Activated CD8-positive, alpha-beta memory T cell treated with anti-CD3 and anti-CD28 coated beads, Interleukin-2, amount 10 ng/mL, durations not matched to agents 7 days and 5 days (primary cell): ENCODE measurements at regions not wholly inside any gene's neighbourhood (a gene's known extent, or its start where the extent isn't known, plus 50 kb on each side); places are given as distances from the start of the nearest gene placed in this dataset.

Source experiments
- ATAC-seq: fragments of 150-1000 bp; cut with Tn5 transposase; one replicate; pipeline ENCODE4 v1.10.0; 2021; ENCODE audit warnings: moderate library complexity
- CTCF ChIA-PET: fragments of 350-600 bp; sonication (Branson Sonifier 250); formaldehyde crosslinking; loops from one replicate; lab custom pipeline; 2021; ENCODE audit warnings: antibody characterized with exemption; lab: Charles Lee
- DNase-seq: peaks from one replicate; pipeline ENCODE4 v3.0.0-alpha.2; 2020
- H3K27ac Mint-ChIP-seq: one replicate; pipeline ENCODE4 v1.8.0; 2021; ENCODE audit warnings: mild to moderate bottlenecking, mixed read lengths
- H3K27me3 Mint-ChIP-seq: one replicate; pipeline ENCODE4 v1.8.0; 2021; ENCODE audit warnings: mixed read lengths
- H3K36me3 Mint-ChIP-seq: one replicate; pipeline ENCODE4 v1.8.0; 2021; ENCODE audit warnings: mild to moderate bottlenecking, mixed read lengths
- H3K4me1 Mint-ChIP-seq: one replicate; pipeline ENCODE4 v1.8.0; 2021; ENCODE audit warnings: mixed read lengths
- H3K4me3 Mint-ChIP-seq: one replicate; pipeline ENCODE4 v1.8.0; 2021; ENCODE audit warnings: mild to moderate bottlenecking, moderate library complexity, mixed read lengths
- H3K9me3 Mint-ChIP-seq: one replicate; pipeline ENCODE4 v1.8.0; 2022; ENCODE audit warnings: low read depth, mixed read lengths

- CTCF ChIA-PET: no interaction called here
- Mint-ChIP-seq H3K4me1 (no peaks in the 10 kb centered on the region), H3K4me3 (no peak overlapping the region), H3K9me3 (no peaks in the 10 kb centered on the region), H3K36me3 (no peaks in the 10 kb centered on the region), H3K27ac (no peak overlapping the region), H3K27me3 (peaks cover 12% of the 10 kb centered on the region)
- no peak for DNase-seq
- no peak for ATAC-seq
These were observed 76.0 kb upstream of the CAV2 start for GRCh38 chr7:116423499-116423898.

GRCh38 chr7:116425647-116426209 is 73.8 kb upstream of the CAV2 start:
- Mint-ChIP-seq H3K4me3 (no peak overlapping the region), H3K4me1 (no peaks in the 10 kb centered on the region), H3K27me3 (peaks cover 9% of the 10 kb centered on the region), H3K9me3 (no peaks in the 10 kb centered on the region), H3K36me3 (no peaks in the 10 kb centered on the region), H3K27ac (no peak overlapping the region)
- CTCF ChIA-PET: no interaction called here
- ATAC-seq (no peak), DNase-seq (no peak)

DNA sequence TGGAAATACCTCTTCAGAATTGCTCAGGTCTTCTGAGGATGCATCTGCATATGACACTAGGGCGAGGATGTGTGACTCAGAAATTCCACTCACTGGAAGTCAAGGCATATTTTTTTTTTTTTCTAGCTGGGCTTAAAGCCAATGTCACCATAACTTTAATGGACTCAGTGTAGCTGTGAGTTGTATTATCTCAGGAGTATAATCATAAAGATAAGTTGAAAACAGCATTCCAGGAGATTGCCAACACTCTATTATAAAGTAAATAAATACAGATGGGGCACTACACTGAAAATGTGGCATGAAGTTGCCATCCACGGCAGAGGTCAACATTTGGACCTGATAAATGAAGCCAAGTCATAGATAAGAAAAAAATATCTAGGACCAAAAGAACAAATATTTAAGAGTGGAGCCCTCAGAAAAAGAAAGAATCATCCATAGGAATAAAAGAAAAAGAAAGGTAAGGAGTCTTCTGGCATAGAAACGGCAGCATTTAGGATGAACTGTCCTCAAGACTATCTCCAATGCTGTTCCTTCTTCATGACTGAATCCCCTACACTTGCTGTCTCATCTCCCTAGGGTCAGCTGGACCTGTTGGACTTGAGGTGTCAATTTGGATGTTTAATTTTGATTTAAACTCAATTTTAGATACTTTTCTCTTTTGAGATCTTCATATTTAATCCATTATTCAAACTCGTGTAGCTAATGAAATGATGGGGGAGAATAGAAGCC is 72.9 kb upstream of the CAV2 start:
- no peak overlapping the region for H3K27ac Mint-ChIP-seq
- ATAC-seq: no peak
- CTCF ChIA-PET: no interaction called here
- H3K4me3 Mint-ChIP-seq: no peak overlapping the region
- H3K27me3 Mint-ChIP-seq: peaks cover 5% of the 10 kb centered on the region
- DNase-seq: no peak
- H3K36me3 Mint-ChIP-seq: no peaks in the 10 kb centered on the region
- no peaks in the 10 kb centered on the region for H3K4me1 Mint-ChIP-seq
- H3K9me3 Mint-ChIP-seq: no peaks in the 10 kb centered on the region

DNA sequence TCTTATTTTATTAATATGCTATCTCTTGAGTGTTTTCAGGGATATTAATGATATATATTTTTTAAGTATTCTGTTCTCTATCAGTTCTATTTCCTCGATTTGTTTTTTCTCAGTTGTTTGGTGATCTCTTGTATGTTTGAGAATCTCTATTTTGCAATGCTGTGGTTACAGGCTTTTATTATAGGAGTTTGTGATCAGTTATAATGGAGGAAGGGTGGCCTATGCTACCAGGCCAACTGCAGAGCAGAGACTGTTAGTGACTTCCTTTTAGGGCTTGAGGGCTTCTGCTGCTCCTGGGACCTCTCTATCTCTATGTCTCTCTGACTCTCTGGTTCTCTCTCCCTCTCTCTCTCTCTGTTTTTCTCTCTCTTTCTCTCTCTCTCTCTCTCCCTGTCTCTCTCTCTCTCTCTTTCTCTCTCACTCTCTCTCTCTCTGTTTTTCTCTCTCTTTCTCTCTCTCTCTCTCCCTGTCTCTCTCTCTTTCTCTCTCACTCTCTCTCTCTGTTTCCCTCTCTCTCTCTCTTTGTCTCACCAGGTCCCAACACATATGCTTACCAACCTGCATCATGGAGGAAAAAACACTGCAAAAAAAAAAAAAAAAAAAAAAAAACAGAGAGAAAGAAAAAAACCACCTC is 69.4 kb upstream of the CAV2 start:
- DNase-seq: no peak
- CTCF ChIA-PET: no interaction called here
- no peaks in the 10 kb centered on the region for H3K9me3 Mint-ChIP-seq
- no peak overlapping the region for H3K27ac Mint-ChIP-seq
- no peaks in the 10 kb centered on the region for H3K36me3 Mint-ChIP-seq
- H3K27me3 Mint-ChIP-seq: peaks cover 9% of the 10 kb centered on the region
- H3K4me3 Mint-ChIP-seq: no peak overlapping the region
- ATAC-seq: no peak
- no peaks in the 10 kb centered on the region for H3K4me1 Mint-ChIP-seq

GRCh38 chr7:116431787-116432526 is 67.6 kb upstream of the CAV2 start:
- H3K27ac Mint-ChIP-seq: no peak overlapping the region
- H3K9me3 Mint-ChIP-seq: no peaks in the 10 kb centered on the region
- H3K36me3 Mint-ChIP-seq: no peaks in the 10 kb centered on the region
- CTCF ChIA-PET: no interaction called here
- no peaks in the 10 kb centered on the region for H3K4me1 Mint-ChIP-seq
- DNase-seq (no peak), ATAC-seq (no peak)
- no peak overlapping the region for H3K4me3 Mint-ChIP-seq
- H3K27me3 Mint-ChIP-seq: peaks cover 12% of the 10 kb centered on the region

DNA sequence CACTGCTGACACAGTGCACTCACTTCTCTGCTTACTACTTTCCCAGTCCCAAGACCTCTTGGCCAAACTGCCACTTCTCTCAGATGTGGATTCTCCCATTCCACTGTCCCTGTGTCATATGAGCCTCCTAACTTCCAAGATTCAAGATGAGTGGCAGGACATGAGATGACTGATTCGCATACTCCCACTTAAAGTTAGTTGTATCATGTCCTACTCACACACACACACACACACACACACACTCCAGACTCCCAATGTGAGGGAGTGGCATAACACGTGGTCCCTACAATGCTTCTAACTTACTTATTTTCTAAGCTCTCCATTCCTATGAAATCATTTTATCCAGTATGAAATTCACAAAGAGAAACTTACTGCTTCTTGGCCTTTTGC is 67.0 kb upstream of the CAV2 start:
- no peaks in the 10 kb centered on the region for H3K4me1 Mint-ChIP-seq
- no peaks in the 10 kb centered on the region for H3K9me3 Mint-ChIP-seq
- CTCF ChIA-PET: no interaction called here

DNA sequence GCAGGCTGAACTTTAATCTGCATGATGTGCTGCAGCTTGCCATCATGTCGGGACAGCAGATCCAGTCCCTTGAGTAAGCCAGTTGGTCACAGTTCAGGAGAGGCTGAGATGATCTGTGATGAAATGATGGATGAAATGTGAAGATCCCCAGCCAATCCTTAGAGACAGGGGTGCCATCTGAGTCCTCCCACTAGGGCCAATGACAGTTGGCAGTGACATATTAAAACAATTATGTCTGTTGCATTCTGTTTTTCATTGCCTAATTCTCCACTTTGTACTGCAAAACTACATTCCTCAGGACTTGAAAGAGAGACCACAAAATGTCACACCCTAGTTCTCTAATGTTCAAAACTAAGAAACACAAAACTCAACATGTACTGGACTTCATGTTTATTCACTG is 66.3 kb upstream of the CAV2 start:
- no peaks in the 10 kb centered on the region for H3K9me3 Mint-ChIP-seq
- DNase-seq (no peak), ATAC-seq (no peak)
- H3K27me3 Mint-ChIP-seq: peaks cover 10% of the 10 kb centered on the region
- no peaks in the 10 kb centered on the region for H3K36me3 Mint-ChIP-seq
- no peak overlapping the region for H3K4me3 Mint-ChIP-seq
- no peaks in the 10 kb centered on the region for H3K4me1 Mint-ChIP-seq
- H3K27ac Mint-ChIP-seq: no peak overlapping the region
- CTCF ChIA-PET: no interaction called here

More for the DNA sequence above, 67.0 kb upstream of the CAV2 start:
- DNase-seq: no peak
- peaks cover 12% of the 10 kb centered on the region for H3K27me3 Mint-ChIP-seq
- H3K27ac Mint-ChIP-seq: no peak overlapping the region
- ATAC-seq: no peak
- no peak overlapping the region for H3K4me3 Mint-ChIP-seq
- no peaks in the 10 kb centered on the region for H3K36me3 Mint-ChIP-seq

DNA sequence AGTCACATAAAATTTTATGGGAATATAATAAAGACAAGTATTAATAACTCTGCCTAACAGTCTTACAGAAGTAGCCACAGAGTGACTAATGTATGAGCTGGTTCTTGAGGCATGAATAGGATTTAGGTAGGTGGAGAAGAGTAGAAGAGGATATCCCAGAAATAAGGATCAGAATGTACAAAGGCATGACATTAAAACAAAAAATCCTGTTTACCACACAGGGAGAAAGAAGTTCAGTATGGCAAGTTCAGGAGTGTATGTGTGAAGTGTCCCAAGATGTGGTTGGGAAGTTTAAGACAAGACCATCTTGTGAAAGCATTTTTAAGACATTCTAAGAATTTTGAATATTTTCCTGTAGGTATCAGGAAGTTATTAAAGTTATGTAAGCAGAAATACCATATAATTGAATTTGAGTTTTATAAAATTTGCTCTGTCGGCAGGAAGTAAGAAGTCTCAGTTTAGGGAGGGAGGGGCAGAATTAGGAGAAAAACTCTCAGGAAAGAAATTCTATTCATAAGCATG is 64.7 kb upstream of the CAV2 start:
- CTCF ChIA-PET: no interaction called here
- DNase-seq (no peak), ATAC-seq (no peak)
- Mint-ChIP-seq H3K9me3 (no peaks in the 10 kb centered on the region), H3K4me1 (no peaks in the 10 kb centered on the region), H3K27ac (no peak overlapping the region), H3K36me3 (no peaks in the 10 kb centered on the region), H3K27me3 (peaks cover 8% of the 10 kb centered on the region), H3K4me3 (no peak overlapping the region)

DNA sequence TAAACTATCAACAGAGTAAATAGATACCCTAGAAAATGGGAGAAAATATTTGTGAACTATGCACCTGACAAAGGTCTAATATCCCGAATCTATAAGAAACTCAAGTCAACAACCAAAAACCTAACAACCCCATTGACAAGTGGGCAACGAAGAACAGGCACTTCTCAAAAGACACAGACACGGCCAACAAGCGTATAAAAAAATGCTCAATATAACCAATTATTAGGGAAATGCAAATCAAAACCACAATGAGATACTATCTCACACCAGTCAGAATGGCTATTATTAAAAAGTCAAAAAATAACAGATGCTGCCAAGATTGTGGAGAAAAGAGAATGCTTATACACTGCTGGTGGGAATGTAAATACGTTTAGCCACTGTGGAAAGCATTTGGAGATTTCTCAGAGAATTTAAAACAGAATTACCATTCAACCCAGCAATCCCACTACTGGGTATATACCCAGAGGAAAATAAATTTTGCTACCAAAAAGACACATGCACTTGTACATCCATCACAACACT is 63.2 kb upstream of the CAV2 start:
- H3K9me3 Mint-ChIP-seq: no peaks in the 10 kb centered on the region
- H3K36me3 Mint-ChIP-seq: no peaks in the 10 kb centered on the region
- ATAC-seq (no peak), DNase-seq (no peak)
- H3K4me3 Mint-ChIP-seq: no peak overlapping the region
- H3K27ac Mint-ChIP-seq: no peak overlapping the region
- peaks cover 8% of the 10 kb centered on the region for H3K27me3 Mint-ChIP-seq
- CTCF ChIA-PET: no interaction called here
- no peaks in the 10 kb centered on the region for H3K4me1 Mint-ChIP-seq

GRCh38 chr7:116438267-116438666 is 61.3 kb upstream of the CAV2 start:
- CTCF ChIA-PET: no interaction called here
- Mint-ChIP-seq H3K4me3 (no peak overlapping the region), H3K27ac (no peak overlapping the region), H3K36me3 (no peaks in the 10 kb centered on the region), H3K9me3 (no peaks in the 10 kb centered on the region), H3K27me3 (peaks cover 5% of the 10 kb centered on the region), H3K4me1 (no peaks in the 10 kb centered on the region)
- no peak for ATAC-seq
- DNase-seq: no peak

DNA sequence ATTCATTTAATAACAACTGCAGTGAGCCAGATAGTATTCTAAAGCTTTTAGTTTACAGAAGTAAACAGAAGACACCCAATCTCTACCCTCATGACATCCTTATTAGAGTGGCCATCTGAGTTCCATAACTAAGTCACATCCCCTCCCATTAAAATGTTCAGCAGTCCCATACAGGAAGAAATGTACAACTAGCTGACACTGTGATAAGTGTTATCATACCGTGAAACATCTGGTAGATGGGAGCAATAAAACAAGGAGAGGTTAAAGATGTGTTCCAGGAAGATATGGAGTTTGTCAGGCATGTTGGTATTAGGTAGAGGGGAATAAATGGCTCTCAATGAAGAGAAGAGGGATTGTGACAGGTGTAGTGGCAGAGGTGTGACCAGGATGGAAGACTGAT is 60.5 kb upstream of the CAV2 start:
- CTCF ChIA-PET: no interaction called here
- Mint-ChIP-seq H3K9me3 (no peaks in the 10 kb centered on the region), H3K4me1 (no peaks in the 10 kb centered on the region), H3K27ac (no peak overlapping the region), H3K36me3 (no peaks in the 10 kb centered on the region), H3K27me3 (peaks cover 6% of the 10 kb centered on the region), H3K4me3 (no peak overlapping the region)
- ATAC-seq: no peak
- no peak for DNase-seq

DNA sequence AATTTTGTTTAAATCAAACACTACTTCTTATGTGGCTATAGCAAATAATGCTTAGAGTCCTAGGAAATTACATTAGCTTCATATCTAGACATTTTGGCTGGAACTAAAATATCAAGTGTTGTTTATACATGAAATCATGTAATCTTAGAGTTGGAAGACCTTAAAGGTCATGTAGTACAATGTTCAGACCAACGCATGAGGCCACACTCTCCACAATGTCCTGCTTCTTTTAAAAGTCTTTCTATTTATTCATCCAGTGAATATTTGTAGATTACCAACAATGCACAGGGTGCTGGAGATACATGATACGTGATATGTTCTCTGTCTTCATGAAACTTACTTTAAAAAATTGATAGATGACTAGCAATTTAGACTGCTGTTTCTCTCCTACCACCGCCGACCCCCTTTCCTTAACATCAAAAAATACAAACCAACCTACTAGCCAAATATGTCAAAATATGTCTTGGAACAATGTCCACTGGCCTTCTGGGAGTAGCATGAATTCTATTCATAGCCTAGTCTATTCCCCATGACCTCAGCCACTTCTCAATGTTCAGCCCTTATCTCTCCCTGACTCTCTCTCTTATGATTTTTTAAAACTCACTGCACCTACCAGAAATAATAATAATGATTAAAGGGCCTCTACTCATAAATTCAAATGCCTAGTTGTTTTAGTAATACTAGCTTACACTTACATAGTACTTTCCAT is 59.5 kb upstream of the CAV2 start:
- H3K36me3 Mint-ChIP-seq: no peaks in the 10 kb centered on the region
- H3K27ac Mint-ChIP-seq: no peak overlapping the region
- CTCF ChIA-PET: no interaction called here
- H3K9me3 Mint-ChIP-seq: no peaks in the 10 kb centered on the region
- H3K27me3 Mint-ChIP-seq: peaks cover 11% of the 10 kb centered on the region
- DNase-seq: no peak
- no peak overlapping the region for H3K4me3 Mint-ChIP-seq
- no peak for ATAC-seq
- no peaks in the 10 kb centered on the region for H3K4me1 Mint-ChIP-seq

GRCh38 chr7:116441534-116441933 is 58.0 kb upstream of the CAV2 start:
- no peaks in the 10 kb centered on the region for H3K4me1 Mint-ChIP-seq
- H3K36me3 Mint-ChIP-seq: no peaks in the 10 kb centered on the region
- no peaks in the 10 kb centered on the region for H3K9me3 Mint-ChIP-seq
- CTCF ChIA-PET: no interaction called here
- H3K27ac Mint-ChIP-seq: no peak overlapping the region
- peaks cover 11% of the 10 kb centered on the region for H3K27me3 Mint-ChIP-seq
- no peak overlapping the region for H3K4me3 Mint-ChIP-seq
- ATAC-seq (no peak), DNase-seq (no peak)
